ENCODE measurements at regions not wholly inside any gene's neighbourhood (a gene's known extent, or its start where the extent isn't known, plus 50 kb on each side); places are given as distances from the start of the nearest gene placed in this dataset.

GRCh38 chr5:31137676-31138075 lies 55.8 kb upstream of the CDH6 start:
- no peaks in the 10 kb centered on the region for H3K27me3 Mint-ChIP-seq
- no peaks in the 10 kb centered on the region for H3K4me1 Mint-ChIP-seq
- H3K9me3 Mint-ChIP-seq = peaks cover 0 to 5% of the 10 kb centered on the region in 2 donors
- DNase-seq (no peak), ATAC-seq (no peak)
- no peak overlapping the region for H3K4me3 Mint-ChIP-seq
- H3K27ac Mint-ChIP-seq = peak overlapping the region in 1 of 2 donors; percentile 52

GRCh38 chr5:31135542-31135941 lies 57.9 kb upstream of the CDH6 start:
- no peak for ATAC-seq
- Mint-ChIP-seq H3K4me1 (no peaks in the 10 kb centered on the region), H3K9me3 (peaks cover 0 to 5% of the 10 kb centered on the region in 2 donors), H3K4me3 (no peak overlapping the region), H3K27ac (no peak overlapping the region), H3K27me3 (no peaks in the 10 kb centered on the region)
- no peak for DNase-seq

GRCh38 chr5:31133488-31133887 lies 60.0 kb upstream of the CDH6 start:
- no peaks in the 10 kb centered on the region for H3K4me1 Mint-ChIP-seq
- H3K4me3 Mint-ChIP-seq = no peak overlapping the region
- peaks cover 5 to 7% of the 10 kb centered on the region in 2 donors for H3K9me3 Mint-ChIP-seq
- DNase-seq = no peak
- no peak for ATAC-seq
- H3K27ac Mint-ChIP-seq = no peak overlapping the region
- no peaks in the 10 kb centered on the region for H3K27me3 Mint-ChIP-seq

GRCh38 chr5:31131381-31131891 lies 62.0 kb upstream of the CDH6 start:
- H3K4me1 Mint-ChIP-seq = no peaks in the 10 kb centered on the region
- H3K27me3 Mint-ChIP-seq = no peaks in the 10 kb centered on the region
- no peak for DNase-seq
- no peak overlapping the region for H3K27ac Mint-ChIP-seq
- no peak for ATAC-seq
- H3K4me3 Mint-ChIP-seq = no peak overlapping the region
- peaks cover 5 to 7% of the 10 kb centered on the region in 2 donors for H3K9me3 Mint-ChIP-seq

- Mint-ChIP-seq H3K27me3 (no peaks in the 10 kb centered on the region), H3K27ac (no peak overlapping the region), H3K4me1 (no peaks in the 10 kb centered on the region), H3K9me3 (peaks cover 5 to 7% of the 10 kb centered on the region in 2 donors), H3K4me3 (no peak overlapping the region)
- ATAC-seq = no peak
- no peak for DNase-seq
Observed at GRCh38 chr5:31130676-31131075, 62.8 kb upstream of the CDH6 start.

GRCh38 chr5:31124651-31125305 lies 68.7 kb upstream of the CDH6 start:
- no peak overlapping the region for H3K27ac Mint-ChIP-seq
- peaks cover 9 to 14% of the 10 kb centered on the region in 2 donors for H3K9me3 Mint-ChIP-seq
- no peaks in the 10 kb centered on the region for H3K27me3 Mint-ChIP-seq
- DNase-seq = no peak
- H3K4me3 Mint-ChIP-seq = no peak overlapping the region
- ATAC-seq = no peak
- H3K4me1 Mint-ChIP-seq = no peaks in the 10 kb centered on the region

GRCh38 chr5:31124026-31124425 lies 69.5 kb upstream of the CDH6 start:
- peaks cover 9 to 10% of the 10 kb centered on the region in 2 donors for H3K9me3 Mint-ChIP-seq
- DNase-seq (no peak), ATAC-seq (no peak)
- no peaks in the 10 kb centered on the region for H3K4me1 Mint-ChIP-seq
- no peak overlapping the region for H3K27ac Mint-ChIP-seq
- no peak overlapping the region for H3K4me3 Mint-ChIP-seq
- no peaks in the 10 kb centered on the region for H3K27me3 Mint-ChIP-seq

- ATAC-seq (no peak), DNase-seq (no peak)
- Mint-ChIP-seq H3K9me3 (peaks cover 8 to 9% of the 10 kb centered on the region in 2 donors), H3K27me3 (no peaks in the 10 kb centered on the region), H3K27ac (no peak overlapping the region), H3K4me1 (no peaks in the 10 kb centered on the region), H3K4me3 (no peak overlapping the region)
Observed at GRCh38 chr5:31122998-31123951, 70.2 kb upstream of the CDH6 start.

- H3K27ac Mint-ChIP-seq = no peak overlapping the region
- H3K27me3 Mint-ChIP-seq = no peaks in the 10 kb centered on the region
- ATAC-seq = no peak
- DNase-seq = no peak
- H3K4me3 Mint-ChIP-seq = no peak overlapping the region
- peaks cover 8 to 9% of the 10 kb centered on the region in 2 donors for H3K9me3 Mint-ChIP-seq
- H3K4me1 Mint-ChIP-seq = no peaks in the 10 kb centered on the region
Observed at GRCh38 chr5:31121224-31121623, 72.3 kb upstream of the CDH6 start.

- H3K9me3 Mint-ChIP-seq = peaks cover 8 to 9% of the 10 kb centered on the region in 2 donors
Observed at GRCh38 chr5:31120642-31120948, 72.9 kb upstream of the CDH6 start.

GRCh38 chr5:31119938-31120641 lies 73.4 kb upstream of the CDH6 start:
- H3K4me3 Mint-ChIP-seq = no peak overlapping the region
- DNase-seq (no peak), ATAC-seq (no peak)
- H3K9me3 Mint-ChIP-seq = peaks cover 8 to 9% of the 10 kb centered on the region in 2 donors
- no peaks in the 10 kb centered on the region for H3K27me3 Mint-ChIP-seq
- H3K4me1 Mint-ChIP-seq = no peaks in the 10 kb centered on the region
- no peak overlapping the region for H3K27ac Mint-ChIP-seq

More at GRCh38 chr5:31120642-31120948, 72.9 kb upstream of the CDH6 start:
- Mint-ChIP-seq H3K4me1 (no peaks in the 10 kb centered on the region), H3K27ac (no peak overlapping the region), H3K4me3 (no peak overlapping the region), H3K27me3 (no peaks in the 10 kb centered on the region)
- DNase-seq = no peak
- no peak for ATAC-seq

- no peak overlapping the region for H3K27ac Mint-ChIP-seq
- no peak overlapping the region for H3K4me3 Mint-ChIP-seq
- no peak for DNase-seq
- peaks cover 0 to 2% of the 10 kb centered on the region in 2 donors for H3K9me3 Mint-ChIP-seq
- H3K27me3 Mint-ChIP-seq = no peaks in the 10 kb centered on the region
- ATAC-seq = no peak
- no peaks in the 10 kb centered on the region for H3K4me1 Mint-ChIP-seq
Observed at GRCh38 chr5:31116466-31117031, 76.9 kb upstream of the CDH6 start.

GRCh38 chr5:31114817-31115216 lies 78.7 kb upstream of the CDH6 start:
- Mint-ChIP-seq H3K4me1 (no peaks in the 10 kb centered on the region), H3K4me3 (no peak overlapping the region), H3K9me3 (peaks cover 0 to 8% of the 10 kb centered on the region in 2 donors), H3K27me3 (no peaks in the 10 kb centered on the region), H3K27ac (no peak overlapping the region)
- ATAC-seq (no peak), DNase-seq (no peak)

- Mint-ChIP-seq H3K27me3 (no peaks in the 10 kb centered on the region), H3K9me3 (peaks cover under 1 to 14% of the 10 kb centered on the region in 2 donors), H3K4me1 (no peaks in the 10 kb centered on the region), H3K27ac (no peak overlapping the region), H3K4me3 (no peak overlapping the region)
- no peak for DNase-seq
- no peak for ATAC-seq
Observed at GRCh38 chr5:31113666-31114350, 79.7 kb upstream of the CDH6 start.

GRCh38 chr5:31113101-31113500 lies 80.4 kb upstream of the CDH6 start:
- peaks cover 5 to 14% of the 10 kb centered on the region in 2 donors for H3K9me3 Mint-ChIP-seq

More at GRCh38 chr5:31113101-31113500, 80.4 kb upstream of the CDH6 start:
- DNase-seq (no peak), ATAC-seq (no peak)
- H3K27me3 Mint-ChIP-seq = no peaks in the 10 kb centered on the region
- no peak overlapping the region for H3K4me3 Mint-ChIP-seq
- H3K27ac Mint-ChIP-seq = no peak overlapping the region
- no peaks in the 10 kb centered on the region for H3K4me1 Mint-ChIP-seq
